SK-N-SH (cell line): ENCODE measurements at regions not wholly inside any gene's neighbourhood (a gene's known extent, or its start where the extent isn't known, plus 50 kb on each side); places are given as distances from the start of the nearest gene placed in this dataset.

ENCODE experiments used
- CTCF ChIA-PET: fragments of 300-600, 350-600 bp; formaldehyde crosslinking; extraction: SDS; loops from one replicate; lab custom pipeline; 2021; lab: Yijun Ruan, JAX
- POLR2A ChIA-PET: fragments of 350-600 bp; sonication (Branson Sonifier 250); formaldehyde crosslinking; extraction: SDS; loops from one replicate; lab custom pipeline; 2020; ENCODE audit warnings: antibody characterized with exemption, inconsistent platforms; lab: Yijun Ruan, JAX
- DNase-seq: peaks from one replicate; pipeline ENCODE4 v3.0.0; 2012
- H2AFZ ChIP-seq: fragments of 200-600 bp; sonication (generic); 2 replicates; pipeline ENCODE4 v1.8.1; 2016; ENCODE audit warnings: antibody characterized with exemption, mild to moderate bottlenecking, low read depth
- H3F3A ChIP-seq: fragments of 200-600 bp; sonication (generic); replicated peaks from 2 replicates; pipeline ENCODE3; 2016; ENCODE audit warnings: antibody characterized with exemption, mild to moderate bottlenecking; ENCODE audit not compliant: insufficient read depth
- H3K27ac ChIP-seq, 2 experiments: fragments of 200-500 bp in 1 of 2; fragments of 200-600 bp in 1 of 2; sonication (Bioruptor generic) in 1 of 2; sonication (generic), shearing (Covaris generic) in 1 of 2; 2 replicates each; pipeline versions ENCODE4 v1.5.1 to v1.6.1; 2014 to 2016; ENCODE audit warnings: low read depth in 2 of 2, inconsistent platforms in 1 of 2, low read length in 1 of 2, mild to moderate bottlenecking in 1 of 2, mixed read lengths in 1 of 2
- H3K27me3 ChIP-seq: fragments of 200-600 bp; sonication (generic), shearing (Covaris generic); 2 replicates; pipeline ENCODE4 v1.6.1; 2016; ENCODE audit warnings: mixed run types; ENCODE audit not compliant: insufficient read depth
- H3K36me3 ChIP-seq, 2 experiments: fragments of 200-500 bp in 1 of 2; fragments of 200-600 bp in 1 of 2; sonication (Bioruptor generic) in 1 of 2; sonication (generic) in 1 of 2; replicated peaks in 1 of 2; 2 replicates each; pipeline versions ENCODE3 to v1.5.1; 2014 to 2016; ENCODE audit warnings: low read length in 1 of 2, mild to moderate bottlenecking in 1 of 2; ENCODE audit not compliant: insufficient read depth in 2 of 2, control insufficient read depth in 1 of 2
- H3K4me1 ChIP-seq, 2 experiments: fragments of 200-500 bp in 1 of 2; fragments of 200-600 bp in 1 of 2; sonication (Bioruptor generic) in 1 of 2; sonication (generic), shearing (Covaris generic) in 1 of 2; 2 replicates each; pipeline versions ENCODE4 v1.5.1 to v1.6.1; 2014 to 2016; ENCODE audit warnings: low read depth in 1 of 2, low read length in 1 of 2, mixed run types in 1 of 2; ENCODE audit not compliant: insufficient read depth in 2 of 2, control insufficient read depth in 1 of 2
- H3K4me2 ChIP-seq: fragments of 200-600 bp; sonication (generic), shearing (Covaris generic); 2 replicates; pipeline ENCODE4 v1.6.1; 2017; ENCODE audit warnings: mixed run types
- H3K4me3 ChIP-seq, 2 experiments: fragments of 200-500 bp in 1 of 2; fragments of 200-600 bp in 1 of 2; sonication (Bioruptor generic) in 1 of 2; sonication (generic), shearing (Covaris generic) in 1 of 2; 2 replicates each; pipeline versions ENCODE4 v1.5.1 to v1.8.1; 2014 to 2016; ENCODE audit warnings: low read depth in 2 of 2, inconsistent platforms in 1 of 2, low read length in 1 of 2, mild to moderate bottlenecking in 1 of 2, mixed read lengths in 1 of 2, moderate library complexity in 1 of 2
- H3K79me2 ChIP-seq: fragments of 200-600 bp; sonication (generic); 2 replicates; pipeline ENCODE4 v1.8.1; 2017; ENCODE audit warnings: mild to moderate bottlenecking; ENCODE audit not compliant: insufficient read depth
- H3K9ac ChIP-seq: fragments of 200-600 bp; sonication (generic); 2 replicates; pipeline ENCODE4 v1.6.1; 2017; ENCODE audit warnings: mixed run types
- H3K9me2 ChIP-seq: fragments of 200-600 bp; sonication (generic); 2 replicates; pipeline ENCODE4 v1.6.1; 2017; ENCODE audit warnings: mixed run types
- H3K9me3 ChIP-seq: fragments of 200-600 bp; sonication (generic); 2 replicates; pipeline ENCODE4 v1.6.1; 2017; ENCODE audit warnings: mixed run types, mild to moderate bottlenecking, moderate library complexity
- H4K20me1 ChIP-seq: fragments of 200-600 bp; sonication (generic); 2 replicates; pipeline ENCODE4 v1.6.1; 2017; ENCODE audit warnings: mild to moderate bottlenecking, mixed run types; ENCODE audit not compliant: insufficient read depth
- ELF1 ChIP-seq: IDR thresholded peaks from 2 replicates; pipeline ENCODE4 v1.4.0; 2012
- FOSL2 ChIP-seq: IDR thresholded peaks from 2 replicates; pipeline ENCODE4 v1.4.0; 2012; ENCODE audit warnings: low read depth, mild to moderate bottlenecking, moderate library complexity, borderline replicate concordance
- FOXJ3 ChIP-seq: sonication (generic); formaldehyde crosslinking; IDR thresholded peaks from 2 replicates; pipeline ENCODE4 v1.5.1; 2020; ENCODE audit warnings: mild to moderate bottlenecking, missing genetic modification reagents
- FOXM1 ChIP-seq: IDR thresholded peaks from 2 replicates; pipeline ENCODE4 v1.4.0; 2012; ENCODE audit warnings: low read depth, mild to moderate bottlenecking
- IRF3 ChIP-seq: fragments of 150-350 bp; IDR thresholded peaks from 2 replicates; pipeline ENCODE4 v1.6.1; 2016; ENCODE audit warnings: mild to moderate bottlenecking, low read depth, low read length
- NFIC ChIP-seq: IDR thresholded peaks from 2 replicates; pipeline ENCODE4 v1.4.0; 2012; ENCODE audit warnings: borderline replicate concordance
- PBX3 ChIP-seq: IDR thresholded peaks from 2 replicates; pipeline ENCODE4; 2012
- RAD21 ChIP-seq: IDR thresholded peaks from 2 replicates; pipeline ENCODE4 v1.6.1; 2012; ENCODE audit warnings: mild to moderate bottlenecking, low read length
- RCOR1 ChIP-seq: fragments of 150-350 bp; IDR thresholded peaks from 2 replicates; pipeline ENCODE4 v1.6.1; 2017; ENCODE audit warnings: antibody characterized with exemption, low read length
- TCF12 ChIP-seq: IDR thresholded peaks from 2 replicates; pipeline ENCODE4 v1.4.0; 2012
- USF2 ChIP-seq: fragments of 150-350 bp; IDR thresholded peaks from 2 replicates; pipeline ENCODE4 v1.6.1; 2017; ENCODE audit warnings: antibody characterized with exemption, low read length, low read depth, borderline replicate concordance
- ZBTB33 ChIP-seq: IDR thresholded peaks from 2 replicates; pipeline ENCODE4 v1.4.0; 2012; ENCODE audit warnings: low read depth, borderline replicate concordance
- WGBS: methylation state at CpG from one replicate; pipeline ENCODE4 v1.1.6; 2017; ENCODE audit warnings: low lambda C conversion rate; 5-methylcytosine and 5-hydroxymethylcytosine counted together

- Histone ChIP-seq H3K27me3 (no peaks in the 10 kb centered on the region), H3K4me1 (no peaks in the 10 kb centered on the region), H4K20me1 (no peaks in the 10 kb centered on the region), H3K9me2 (no peaks in the 10 kb centered on the region), H3K36me3 (no peaks in the 10 kb centered on the region), H3K79me2 (no peaks in the 10 kb centered on the region), H3F3A (no peaks in the 10 kb centered on the region), H3K4me2 (no peak overlapping the region), H3K27ac (no peak overlapping the region), H3K9me3 (no peaks in the 10 kb centered on the region), H3K9ac (no peak overlapping the region), H3K4me3 (no peak overlapping the region), H2AFZ (no peak overlapping the region)
- WGBS, result 13% methylated on average over 3 of the region's 3 CpGs
- POLR2A ChIA-PET, result no interaction called here
- DNase-seq, result no peak
- CTCF ChIA-PET, result no interaction called here
- no peak for TF ChIP-seq USF2
- TF ChIP-seq RCOR1, result no peak
- TF ChIP-seq FOSL2, result no peak
- TF ChIP-seq ELF1, result no peak
- no peak for TF ChIP-seq IRF3
- no peak for TF ChIP-seq PBX3
- no peak for TF ChIP-seq TCF12
- TF ChIP-seq FOXM1, result no peak
Observed at GRCh38 chr6:74041420-74041819, 345.4 kb downstream of the CD109 start.

GRCh38 chr6:74018825-74019224 lies 322.8 kb downstream of the CD109 start:
- no peaks in the 10 kb centered on the region for H3K9me2 ChIP-seq
- H3K27me3 ChIP-seq, result no peaks in the 10 kb centered on the region
- H3K9me3 ChIP-seq, result no peaks in the 10 kb centered on the region; the same call in 1 of the 2 replicates
- H3K27ac ChIP-seq, result no peak overlapping the region
- no peak overlapping the region for H2AFZ ChIP-seq
- no peak for TF ChIP-seq NFIC
- no peak for TF ChIP-seq FOXJ3 (CRISPR knock-in tag)
- no peak for TF ChIP-seq RAD21
- TF ChIP-seq ZBTB33, result no peak
- TF ChIP-seq IRF3, result no peak
- 6% methylated on average over 5 of the region's 5 CpGs for WGBS
- ChIA-PET CTCF (no interaction called here), POLR2A (no interaction called here)
- no peak overlapping the region for H3K9ac ChIP-seq
- no peaks in the 10 kb centered on the region for H3K79me2 ChIP-seq
- no peak for DNase-seq
- H3K4me1 ChIP-seq, result no peaks in the 10 kb centered on the region
- H3K4me2 ChIP-seq, result no peak overlapping the region
- H3K36me3 ChIP-seq, result no peaks in the 10 kb centered on the region
- no peak overlapping the region for H3K4me3 ChIP-seq
- H3F3A ChIP-seq, result no peaks in the 10 kb centered on the region
- no peaks in the 10 kb centered on the region for H4K20me1 ChIP-seq
